PC-9 (cell line): ENCODE measurements at regions not wholly inside any gene's neighbourhood (a gene's known extent, or its start where the extent isn't known, plus 50 kb on each side); places are given as distances from the start of the nearest gene placed in this dataset.

Experiments
- BruUV-seq: library from RNA; stranded (reverse); fragments of 400-500 nt; replicated peaks from 2 replicates; lab custom pipeline; 2021; lab: Mats Ljungman, UMichigan
- CTCF ChIA-PET: fragments of 300-600 bp; sonication (Branson Sonifier 250); formaldehyde crosslinking; loops from one replicate; lab custom pipeline; 2022; ENCODE audit warnings: antibody characterized with exemption; lab: Charles Lee
- POLR2A ChIA-PET: fragments of 300-600 bp; sonication (Branson Sonifier 250); formaldehyde crosslinking; loops from one replicate; lab custom pipeline; 2022; ENCODE audit warnings: antibody characterized with exemption; ENCODE audit not compliant: unreplicated experiment; lab: Charles Lee
- DNase-seq, 2 experiments: peaks; one replicate each; pipeline versions ENCODE4 v3.0.0 to v3.0.0-alpha.2; 2015 to 2022; ENCODE audit warnings: mixed read lengths in 1 of 2
- H2AFZ ChIP-seq: fragments of 200-600 bp; sonication (generic); 2 replicates; pipeline ENCODE4 v1.8.1; 2017; ENCODE audit warnings: antibody characterized with exemption
- H3F3A ChIP-seq: fragments of 200-600 bp; sonication (generic); 2 replicates; pipeline ENCODE4 v1.8.1; 2017; ENCODE audit warnings: antibody characterized with exemption, mild to moderate bottlenecking, low read depth; ENCODE audit not compliant: insufficient read depth
- H3K27ac ChIP-seq: fragments of 200-600 bp; sonication (generic); 2 replicates; pipeline ENCODE4 v1.6.1; 2016; ENCODE audit warnings: mixed run types
- H3K27me3 ChIP-seq: fragments of 200-600 bp; sonication (generic); 2 replicates; pipeline ENCODE4 v1.6.1; 2016; ENCODE audit warnings: low read depth, mixed run types; ENCODE audit not compliant: insufficient read depth
- H3K36me3 ChIP-seq: fragments of 200-600 bp; sonication (generic); 2 replicates; pipeline ENCODE4 v1.6.1; 2016; ENCODE audit warnings: low read depth, mixed run types
- H3K4me1 ChIP-seq: fragments of 200-600 bp; sonication (generic); replicated peaks from 2 replicates; pipeline ENCODE4 v1.6.1; 2016; ENCODE audit warnings: mixed run types; ENCODE audit not compliant: insufficient read depth
- H3K4me2 ChIP-seq: fragments of 200-600 bp; sonication (generic); 2 replicates; pipeline ENCODE4 v1.6.1; 2017; ENCODE audit warnings: mixed run types
- H3K4me3 ChIP-seq: fragments of 200-600 bp; sonication (generic); 2 replicates; pipeline ENCODE4 v1.6.1; 2016; ENCODE audit warnings: mixed run types
- H3K79me2 ChIP-seq: fragments of 200-600 bp; sonication (generic); 2 replicates; pipeline ENCODE4 v1.6.1; 2017; ENCODE audit warnings: low read depth, mixed run types
- H3K9me2 ChIP-seq: fragments of 200-600 bp; sonication (generic); 2 replicates; pipeline ENCODE4 v1.8.1; 2017; ENCODE audit warnings: mild to moderate bottlenecking; ENCODE audit not compliant: insufficient read depth
- H3K9me3 ChIP-seq: fragments of 200-600 bp; sonication (generic); 2 replicates; pipeline ENCODE4 v1.8.1; 2016; ENCODE audit warnings: low read depth; ENCODE audit not compliant: insufficient read depth
- H4K20me1 ChIP-seq: fragments of 200-600 bp; sonication (generic); 2 replicates; pipeline ENCODE4 v1.8.1; 2017; ENCODE audit not compliant: insufficient read depth
- CTCF ChIP-seq: fragments of 200-600 bp; sonication (generic); conservative IDR thresholded peaks from 2 replicates; pipeline ENCODE4 v1.6.1; 2017; ENCODE audit warnings: mixed run types, antibody characterized with exemption, mild to moderate bottlenecking, moderate library complexity
- EZH2 ChIP-seq: fragments of 200-600 bp; sonication (generic); IDR thresholded peaks from 2 replicates; pipeline ENCODE4 v1.8.0; 2017; ENCODE audit warnings: antibody characterized with exemption, low read depth
- intact Hi-C: fragments of 100-400 bp; cut with micrococcal nuclease; formaldehyde crosslinking; loops from one replicate; pipeline ENCODE4 v1.10.0; 2022; ENCODE audit not compliant: unreplicated experiment

- Histone ChIP-seq H2AFZ (no peak overlapping the region), H4K20me1 (no peaks in the 10 kb centered on the region), H3K27ac (no peak overlapping the region), H3K4me1 (no peaks in the 10 kb centered on the region), H3K4me2 (no peak overlapping the region), H3K27me3 (no peaks in the 10 kb centered on the region), H3K36me3 (no peaks in the 10 kb centered on the region), H3K79me2 (no peaks in the 10 kb centered on the region), H3K4me3 (no peak overlapping the region), H3K9me3 (no peaks in the 10 kb centered on the region), H3F3A (no peaks in the 10 kb centered on the region), H3K9me2 (no peaks in the 10 kb centered on the region)
- no peak for DNase-seq
- intact Hi-C loops = no loop called here
- CTCF ChIA-PET = no interaction called here
- TF ChIP-seq CTCF = no peak
- no peak for TF ChIP-seq EZH2
- BruUV-seq = no TSS peak
- POLR2A ChIA-PET = no interaction called here
Measured at GRCh38 chr2:155663265-155663664, 669.3 kb downstream of the NR4A2 start.

GRCh38 chr2:155662224-155662623 lies 670.3 kb downstream of the NR4A2 start:
- Histone ChIP-seq H3K27me3 (no peaks in the 10 kb centered on the region), H3K36me3 (no peaks in the 10 kb centered on the region), H3K4me2 (no peak overlapping the region), H3K4me1 (no peaks in the 10 kb centered on the region), H3K9me3 (no peaks in the 10 kb centered on the region), H3K79me2 (no peaks in the 10 kb centered on the region), H3F3A (no peaks in the 10 kb centered on the region), H3K27ac (no peak overlapping the region), H4K20me1 (no peaks in the 10 kb centered on the region), H3K9me2 (no peaks in the 10 kb centered on the region), H3K4me3 (no peak overlapping the region), H2AFZ (no peak overlapping the region)
- CTCF ChIA-PET = no interaction called here
- intact Hi-C loops = no loop called here
- BruUV-seq = no TSS peak
- POLR2A ChIA-PET = no interaction called here
- DNase-seq = no peak
- TF ChIP-seq EZH2 = no peak
- no peak for TF ChIP-seq CTCF

- H3K79me2 ChIP-seq = no peaks in the 10 kb centered on the region
- no peak for TF ChIP-seq CTCF
- TF ChIP-seq EZH2 = no peak
- no peaks in the 10 kb centered on the region for H3K9me3 ChIP-seq
- BruUV-seq = no TSS peak
- no peaks in the 10 kb centered on the region for H3K4me1 ChIP-seq
- intact Hi-C loops = no loop called here
- no peaks in the 10 kb centered on the region for H3F3A ChIP-seq
- H3K36me3 ChIP-seq = no peaks in the 10 kb centered on the region
- H3K4me3 ChIP-seq = no peak overlapping the region
- ChIA-PET CTCF (no interaction called here), POLR2A (interaction anchor here (0.7 kb wide), 1 partner anchor 167 kb away, joined by 3 read pairs; no protein-coding TSS in a partner anchor)
- H3K9me2 ChIP-seq = no peaks in the 10 kb centered on the region
- H3K4me2 ChIP-seq = no peak overlapping the region
- no peak overlapping the region for H2AFZ ChIP-seq
- no peak for DNase-seq
- H4K20me1 ChIP-seq = no peaks in the 10 kb centered on the region
- H3K27ac ChIP-seq = no peak overlapping the region
- H3K27me3 ChIP-seq = no peaks in the 10 kb centered on the region
Measured at GRCh38 chr2:155653176-155653575, 679.3 kb downstream of the NR4A2 start.
